Caco-2 (cell line): ENCODE measurements at regions not wholly inside any gene's neighbourhood (a gene's known extent, or its start where the extent isn't known, plus 50 kb on each side); places are given as distances from the start of the nearest gene placed in this dataset.

Source experiments
- BruUV-seq: library from RNA; stranded (reverse); fragments of 400-500 nt; replicated peaks from 2 replicates; lab custom pipeline; 2021; lab: Mats Ljungman, UMichigan
- CTCF ChIA-PET: fragments of 300-600 bp; sonication (Branson Sonifier 250); formaldehyde crosslinking; loops from one replicate; lab custom pipeline; 2022; ENCODE audit warnings: antibody characterized with exemption; lab: Charles Lee
- POLR2A ChIA-PET: fragments of 300-600 bp; sonication (Branson Sonifier 250); formaldehyde crosslinking; loops from one replicate; lab custom pipeline; 2022; ENCODE audit warnings: antibody characterized with exemption; lab: Charles Lee
- DNase-seq, 2 experiments: peaks; one replicate each; pipeline versions ENCODE4 v3.0.0 to v3.0.0-alpha.2; 2020 to 2022
- H3K27me3 ChIP-seq: replicated peaks from 2 replicates; pipeline ENCODE4 v1.6.0; 2011; ENCODE audit warnings: low read length; ENCODE audit not compliant: control insufficient read depth, insufficient read depth
- H3K36me3 ChIP-seq: 2 replicates; pipeline ENCODE4 v1.5.1; 2011; ENCODE audit warnings: low read length; ENCODE audit not compliant: control insufficient read depth, insufficient read depth
- H3K4me1 ChIP-seq: fragments of 250-450 bp; sonication (Bioruptor Pico); 2 replicates; pipeline ENCODE4 v1.5.1; 2020; ENCODE audit warnings: mild to moderate bottlenecking
- H3K4me3 ChIP-seq: 2 replicates; pipeline ENCODE4 v1.5.1; 2011; ENCODE audit warnings: low read depth, mild to moderate bottlenecking, control low read depth, low read length
- H3K9me3 ChIP-seq: fragments of 250-450 bp; sonication (Bioruptor Pico); 2 replicates; pipeline ENCODE4 v1.5.1; 2020; ENCODE audit warnings: mild to moderate bottlenecking, moderate library complexity
- H3K27ac Mint-ChIP-seq: one replicate; pipeline ENCODE4 v1.8.0; 2022; ENCODE audit warnings: mixed read lengths; ENCODE audit not compliant: unreplicated experiment
- H3K27me3 Mint-ChIP-seq: one replicate; pipeline ENCODE4 v1.8.0; 2022; ENCODE audit warnings: mixed read lengths; ENCODE audit not compliant: insufficient read depth, unreplicated experiment
- H3K36me3 Mint-ChIP-seq: one replicate; pipeline ENCODE4 v1.8.0; 2022; ENCODE audit warnings: mild to moderate bottlenecking, mixed read lengths; ENCODE audit not compliant: insufficient read depth, unreplicated experiment
- H3K4me1 Mint-ChIP-seq: one replicate; pipeline ENCODE4 v1.8.0; 2022; ENCODE audit warnings: low read depth, mixed read lengths; ENCODE audit not compliant: unreplicated experiment
- H3K4me3 Mint-ChIP-seq: one replicate; pipeline ENCODE4 v1.8.0; 2022; ENCODE audit warnings: mild to moderate bottlenecking, moderate library complexity, mixed read lengths; ENCODE audit not compliant: unreplicated experiment
- H3K9me3 Mint-ChIP-seq: one replicate; pipeline ENCODE4 v1.8.0; 2022; ENCODE audit warnings: mixed read lengths; ENCODE audit not compliant: unreplicated experiment
- intact Hi-C: fragments of 100-400 bp; cut with micrococcal nuclease; formaldehyde crosslinking; loops from one replicate; pipeline ENCODE4 v1.10.0; 2022; ENCODE audit not compliant: unreplicated experiment
- TF ChIP-seq, protein P1 (sequence below), 2 experiments: fragments of 200-600 bp in 1 of 2; IDR thresholded peaks; 1 replicate in 1 of 2; 2 replicates in 1 of 2; pipeline versions ENCODE4 v1.5.1 to v1.8.0; 2011 to 2022; ENCODE audit warnings: antibody characterized with exemption in 1 of 2, control low read depth in 1 of 2, inconsistent platforms in 1 of 2, low read depth in 1 of 2, low read length in 1 of 2, mild to moderate bottlenecking in 1 of 2, moderate library complexity in 1 of 2; ENCODE audit not compliant: insufficient read depth in 1 of 2, severe bottlenecking in 1 of 2, unreplicated experiment in 1 of 2

DNA sequence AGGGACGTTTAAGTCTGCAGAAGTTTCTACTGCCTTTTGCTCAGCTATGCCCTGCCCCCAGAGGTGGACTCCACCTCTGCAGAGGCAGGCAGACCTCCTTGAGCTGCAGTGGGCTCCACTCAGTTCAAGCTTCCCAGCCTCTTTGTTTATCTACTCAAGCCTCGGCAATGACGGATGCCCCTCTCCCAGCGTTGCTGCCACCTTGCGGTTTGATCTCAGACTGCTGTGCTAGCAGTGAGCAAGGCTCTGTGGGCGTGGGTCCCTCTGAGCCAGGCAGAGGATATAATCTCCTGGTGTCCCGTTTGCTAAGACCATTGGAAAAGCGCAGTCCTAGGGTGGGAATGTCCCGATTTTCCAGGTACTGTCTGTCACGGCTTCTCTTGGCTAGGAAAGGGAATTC, 2188.5 kb upstream of the WWC1 start:
- Histone ChIP-seq H3K27me3 (no peaks in the 10 kb centered on the region), H3K4me1 (no peaks in the 10 kb centered on the region), H3K9me3 (0 out of 2 replicates have a peak, but pooled peaks cover 3% of the 10 kb centered on the region), H3K4me3 (no peak overlapping the region), H3K36me3 (no peaks in the 10 kb centered on the region)
- no TSS peak for BruUV-seq
- H3K9me3 Mint-ChIP-seq = no peaks in the 10 kb centered on the region
- no peak overlapping the region for H3K27ac Mint-ChIP-seq
- CTCF ChIA-PET = no interaction called here
- no peak for DNase-seq
- intact Hi-C loops = no loop called here
- H3K36me3 Mint-ChIP-seq = no peaks in the 10 kb centered on the region
- H3K4me1 Mint-ChIP-seq = no peaks in the 10 kb centered on the region
- no peak overlapping the region for H3K4me3 Mint-ChIP-seq
- POLR2A ChIA-PET = no interaction called here
- TF ChIP-seq, protein P1, sequence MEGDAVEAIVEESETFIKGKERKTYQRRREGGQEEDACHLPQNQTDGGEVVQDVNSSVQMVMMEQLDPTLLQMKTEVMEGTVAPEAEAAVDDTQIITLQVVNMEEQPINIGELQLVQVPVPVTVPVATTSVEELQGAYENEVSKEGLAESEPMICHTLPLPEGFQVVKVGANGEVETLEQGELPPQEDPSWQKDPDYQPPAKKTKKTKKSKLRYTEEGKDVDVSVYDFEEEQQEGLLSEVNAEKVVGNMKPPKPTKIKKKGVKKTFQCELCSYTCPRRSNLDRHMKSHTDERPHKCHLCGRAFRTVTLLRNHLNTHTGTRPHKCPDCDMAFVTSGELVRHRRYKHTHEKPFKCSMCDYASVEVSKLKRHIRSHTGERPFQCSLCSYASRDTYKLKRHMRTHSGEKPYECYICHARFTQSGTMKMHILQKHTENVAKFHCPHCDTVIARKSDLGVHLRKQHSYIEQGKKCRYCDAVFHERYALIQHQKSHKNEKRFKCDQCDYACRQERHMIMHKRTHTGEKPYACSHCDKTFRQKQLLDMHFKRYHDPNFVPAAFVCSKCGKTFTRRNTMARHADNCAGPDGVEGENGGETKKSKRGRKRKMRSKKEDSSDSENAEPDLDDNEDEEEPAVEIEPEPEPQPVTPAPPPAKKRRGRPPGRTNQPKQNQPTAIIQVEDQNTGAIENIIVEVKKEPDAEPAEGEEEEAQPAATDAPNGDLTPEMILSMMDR (IDR thresholded peaks at IDR 0.05; ENCODE audit: insufficient read depth in 1 of 2, low read depth in 1 of 2, low read length in 1 of 2, severe bottlenecking in 1 of 2, unreplicated experiment in 1 of 2) = no peak
- H3K27me3 Mint-ChIP-seq = no peaks in the 10 kb centered on the region

DNA sequence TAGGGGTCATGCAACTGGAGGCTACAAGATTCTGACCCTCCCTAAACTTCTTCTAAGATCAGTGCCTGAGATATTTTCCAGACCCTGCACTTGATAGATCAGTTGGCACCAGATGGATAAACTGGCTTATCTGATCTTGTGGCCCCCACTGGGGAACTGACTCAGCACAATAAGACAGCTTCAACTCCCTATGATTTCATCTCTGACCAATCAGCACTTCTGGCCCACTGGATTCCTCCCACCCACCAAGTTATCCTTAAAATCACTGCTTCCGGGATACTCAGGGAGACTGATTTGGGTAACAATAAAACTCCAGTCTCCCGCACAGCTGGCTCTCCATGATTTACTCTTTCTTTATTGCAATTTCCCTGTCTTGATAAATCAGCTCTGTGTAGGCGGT, 2180.4 kb upstream of the WWC1 start:
- ChIA-PET POLR2A (no interaction called here), CTCF (no interaction called here)
- Histone ChIP-seq H3K27me3 (no peaks in the 10 kb centered on the region), H3K4me3 (no peak overlapping the region), H3K4me1 (no peaks in the 10 kb centered on the region), H3K36me3 (no peaks in the 10 kb centered on the region), H3K9me3 (no peaks in the 10 kb centered on the region)
- Mint-ChIP-seq H3K27me3 (no peaks in the 10 kb centered on the region), H3K4me3 (no peak overlapping the region), H3K9me3 (no peaks in the 10 kb centered on the region), H3K27ac (no peak overlapping the region), H3K36me3 (no peaks in the 10 kb centered on the region), H3K4me1 (no peaks in the 10 kb centered on the region)
- BruUV-seq = no TSS peak
- TF ChIP-seq, protein P1 (IDR thresholded peaks at IDR 0.05; ENCODE audit: insufficient read depth in 1 of 2, low read depth in 1 of 2, low read length in 1 of 2, severe bottlenecking in 1 of 2, unreplicated experiment in 1 of 2) = no peak
- no peak for DNase-seq
- intact Hi-C loops = no loop called here

DNA sequence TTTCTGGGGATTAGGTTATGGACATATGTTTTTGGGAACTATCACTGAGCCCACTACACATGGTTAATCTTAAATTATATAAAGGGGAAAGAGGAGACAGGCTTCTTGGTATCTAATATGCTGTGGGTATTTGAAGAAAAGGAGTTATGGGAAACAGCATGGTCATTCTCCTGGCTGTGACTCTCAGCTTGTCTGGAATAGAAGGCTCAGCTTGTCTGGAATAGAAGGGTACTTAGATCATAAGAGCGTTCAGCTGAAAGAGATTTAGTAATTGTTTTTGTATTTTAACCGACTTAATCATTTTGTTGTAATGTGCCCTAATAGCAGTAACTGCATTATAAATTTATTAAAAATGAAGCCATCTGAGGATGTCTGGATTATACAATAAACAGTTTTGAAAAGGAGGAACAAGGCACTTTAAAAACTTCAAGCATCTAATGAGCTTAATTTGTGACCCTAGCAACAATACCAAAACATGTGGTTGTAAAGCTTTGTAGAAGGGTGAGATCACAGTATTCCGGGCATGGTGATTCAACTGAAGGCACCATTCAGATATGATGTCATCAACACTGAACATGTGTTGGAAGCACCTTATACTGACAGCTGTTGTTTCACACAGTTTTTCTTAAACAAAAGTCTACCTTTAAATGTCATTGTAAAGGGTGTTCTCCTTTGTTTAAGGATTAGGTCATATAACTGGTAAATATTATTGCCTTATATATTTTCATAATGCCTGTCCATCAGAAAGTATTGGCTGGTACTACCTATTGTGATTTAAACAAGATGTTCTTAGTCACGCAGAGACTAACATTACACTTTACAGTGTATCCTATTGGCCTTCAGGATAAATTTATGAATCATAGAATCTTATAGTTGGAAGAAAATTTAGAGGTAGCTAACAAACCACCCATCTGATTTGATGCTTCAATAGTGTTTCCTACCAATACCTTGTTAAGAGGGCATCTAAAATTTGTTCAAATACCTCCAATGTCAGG, 2174.1 kb upstream of the WWC1 start:
- BruUV-seq = no TSS peak
- H3K36me3 ChIP-seq = no peaks in the 10 kb centered on the region
- TF ChIP-seq, protein P1 (IDR thresholded peaks at IDR 0.05; ENCODE audit: insufficient read depth in 1 of 2, low read depth in 1 of 2, low read length in 1 of 2, severe bottlenecking in 1 of 2, unreplicated experiment in 1 of 2) = no peak
- H3K4me3 Mint-ChIP-seq = no peak overlapping the region
- no peaks in the 10 kb centered on the region for H3K27me3 ChIP-seq
- H3K9me3 ChIP-seq = no peaks in the 10 kb centered on the region
- H3K4me3 ChIP-seq = no peak overlapping the region
- ChIA-PET POLR2A (no interaction called here), CTCF (interaction anchor here (0.5 kb wide), 1 partner anchor 1045 kb away, joined by 5 read pairs; no protein-coding TSS in a partner anchor)
- H3K4me1 Mint-ChIP-seq = no peaks in the 10 kb centered on the region
- no peaks in the 10 kb centered on the region for H3K9me3 Mint-ChIP-seq
- H3K36me3 Mint-ChIP-seq = no peaks in the 10 kb centered on the region
- no peak overlapping the region for H3K27ac Mint-ChIP-seq
- no peaks in the 10 kb centered on the region for H3K27me3 Mint-ChIP-seq
- no peak for DNase-seq
- intact Hi-C loops = no loop called here
- no peaks in the 10 kb centered on the region for H3K4me1 ChIP-seq
